Amniotic stem cell (primary cell): ENCODE measurements at regions not wholly inside any gene's neighbourhood (a gene's known extent, or its start where the extent isn't known, plus 50 kb on each side); places are given as distances from the start of the nearest gene placed in this dataset.
A peak's percentile ranks its signal among the peaks of the same experiment; 100 is the strongest.

Experiments used
- DNase-seq: peaks from one replicate; lab custom pipeline; 2025; lab: John Stamatoyannopoulos, UW

GRCh38 chr16:73817526-73818324 lies 478.9 kb upstream of the PSMD7 start:
- no peak for DNase-seq

- DNase-seq = no peak
Observed at GRCh38 chr16:73813527-73813926, 483.1 kb upstream of the PSMD7 start.

- DNase-seq = no peak
Observed at GRCh38 chr16:73804456-73804855, 492.2 kb upstream of the PSMD7 start.

GRCh38 chr16:73798471-73798870 lies 498.1 kb upstream of the PSMD7 start:
- DNase-seq = no peak

GRCh38 chr16:73797115-73797514 lies 499.5 kb upstream of the PSMD7 start:
- no peak for DNase-seq

DNA sequence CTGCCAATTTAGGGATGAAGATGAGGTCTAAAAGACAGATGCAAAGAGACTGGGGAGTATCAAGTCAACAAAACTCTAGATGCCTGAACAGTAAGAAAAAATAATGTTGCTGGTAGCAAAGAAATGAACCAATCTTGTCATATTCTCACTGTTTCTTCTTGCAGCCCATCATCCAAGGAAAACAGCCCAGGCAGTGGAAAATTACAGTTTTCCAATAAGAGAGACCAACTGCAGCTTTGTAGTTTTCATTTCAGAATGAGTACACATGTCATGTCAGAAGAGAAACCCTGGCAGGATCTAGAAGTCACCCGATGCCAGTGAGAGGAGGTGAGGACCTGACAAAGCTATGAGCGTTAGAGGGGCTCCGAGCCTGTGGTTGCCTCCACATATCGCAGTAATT lies 500.4 kb upstream of the PSMD7 start:
- DNase-seq = no peak

DNA sequence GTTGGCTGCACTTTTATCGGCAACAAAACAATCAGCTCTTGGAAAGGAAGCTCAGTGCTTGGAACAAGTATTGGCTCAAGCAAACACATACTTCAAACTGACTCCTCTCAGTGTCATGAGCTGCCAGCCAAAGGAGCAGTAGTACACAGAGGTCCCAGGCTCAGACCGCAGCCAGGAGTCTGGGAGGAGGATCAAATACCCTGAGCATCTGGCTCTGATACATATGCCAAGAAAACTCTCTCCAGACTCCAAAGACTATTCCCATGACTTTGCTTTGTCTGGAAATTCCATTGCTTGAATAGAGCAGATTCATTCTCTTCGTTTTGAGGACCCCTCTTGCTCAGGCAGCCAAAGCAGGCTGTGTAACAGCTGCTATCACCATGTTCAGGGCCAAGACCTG lies 501.6 kb upstream of the PSMD7 start:
- no peak for DNase-seq

DNA sequence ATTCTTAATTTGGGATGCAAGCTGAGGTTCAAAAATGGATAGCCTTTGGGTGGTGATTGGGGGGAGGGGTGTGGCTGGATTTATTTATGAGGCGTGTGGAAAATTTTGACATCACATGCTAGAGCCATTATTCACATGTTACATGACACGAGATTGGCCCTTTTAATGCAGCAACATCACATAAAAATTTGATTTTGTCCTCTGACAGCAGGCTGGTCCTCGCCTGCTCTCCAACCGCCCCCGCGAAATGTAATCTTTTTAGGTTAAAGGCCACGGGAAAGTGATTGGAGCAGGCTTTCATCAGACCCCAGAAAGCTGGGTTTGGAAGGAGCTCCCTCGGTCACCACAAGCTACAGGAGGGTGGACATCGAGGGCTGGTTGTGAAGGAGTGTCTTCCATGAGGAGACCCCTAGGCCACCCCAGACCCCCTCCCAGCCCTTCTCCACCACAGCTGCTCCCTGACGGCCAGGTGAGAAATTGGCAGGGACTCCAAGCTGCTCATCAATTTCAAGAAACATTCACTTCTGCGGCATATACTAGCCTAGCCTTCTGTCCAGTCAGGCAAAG lies 502.7 kb upstream of the PSMD7 start:
- DNase-seq = no peak

DNA sequence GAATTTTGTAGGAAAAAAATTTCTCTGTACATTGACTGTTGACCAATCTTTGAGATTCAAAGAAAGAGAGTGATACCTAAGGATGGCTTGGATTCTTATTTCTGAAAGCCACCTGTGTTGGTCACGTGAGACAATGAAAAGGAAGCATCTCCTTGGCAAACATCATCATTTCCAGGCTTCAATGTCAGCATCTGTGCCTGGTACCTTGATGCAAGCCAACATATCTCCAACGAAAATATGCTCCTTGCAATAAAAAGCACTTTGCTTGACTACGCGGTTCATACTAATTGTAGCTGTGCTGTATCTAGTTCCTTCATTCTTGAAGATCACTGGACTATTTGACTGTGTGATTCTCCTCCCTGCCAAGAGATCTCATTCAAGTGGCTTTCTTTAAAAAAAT lies 503.4 kb upstream of the PSMD7 start:
- no peak for DNase-seq

- DNase-seq = no peak
Observed at GRCh38 chr16:73792199-73793020, 504.2 kb upstream of the PSMD7 start.

DNA sequence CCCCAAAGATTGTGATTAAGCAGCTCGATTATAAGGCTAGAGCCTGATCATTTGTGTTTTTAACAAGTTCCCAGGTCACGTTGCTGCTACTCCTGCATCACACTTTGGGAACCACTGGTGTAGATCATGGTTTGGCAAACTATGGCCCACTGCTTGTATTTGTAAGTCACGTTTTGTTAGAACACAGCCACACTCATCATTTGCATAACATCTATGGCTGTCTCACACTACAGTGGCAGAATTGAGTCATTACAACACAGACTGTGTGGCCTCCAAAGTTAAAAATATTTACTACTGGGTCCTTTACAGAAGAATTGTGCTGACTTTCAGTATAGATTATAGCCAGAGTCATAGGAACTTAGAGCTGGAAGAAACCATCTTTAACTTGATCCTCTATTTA lies 515.3 kb upstream of the PSMD7 start:
- no peak for DNase-seq

GRCh38 chr16:73778887-73779286 lies 517.7 kb upstream of the PSMD7 start:
- no peak for DNase-seq

- DNase-seq = no peak
Observed at GRCh38 chr16:73775841-73776388, 520.7 kb upstream of the PSMD7 start.

DNA sequence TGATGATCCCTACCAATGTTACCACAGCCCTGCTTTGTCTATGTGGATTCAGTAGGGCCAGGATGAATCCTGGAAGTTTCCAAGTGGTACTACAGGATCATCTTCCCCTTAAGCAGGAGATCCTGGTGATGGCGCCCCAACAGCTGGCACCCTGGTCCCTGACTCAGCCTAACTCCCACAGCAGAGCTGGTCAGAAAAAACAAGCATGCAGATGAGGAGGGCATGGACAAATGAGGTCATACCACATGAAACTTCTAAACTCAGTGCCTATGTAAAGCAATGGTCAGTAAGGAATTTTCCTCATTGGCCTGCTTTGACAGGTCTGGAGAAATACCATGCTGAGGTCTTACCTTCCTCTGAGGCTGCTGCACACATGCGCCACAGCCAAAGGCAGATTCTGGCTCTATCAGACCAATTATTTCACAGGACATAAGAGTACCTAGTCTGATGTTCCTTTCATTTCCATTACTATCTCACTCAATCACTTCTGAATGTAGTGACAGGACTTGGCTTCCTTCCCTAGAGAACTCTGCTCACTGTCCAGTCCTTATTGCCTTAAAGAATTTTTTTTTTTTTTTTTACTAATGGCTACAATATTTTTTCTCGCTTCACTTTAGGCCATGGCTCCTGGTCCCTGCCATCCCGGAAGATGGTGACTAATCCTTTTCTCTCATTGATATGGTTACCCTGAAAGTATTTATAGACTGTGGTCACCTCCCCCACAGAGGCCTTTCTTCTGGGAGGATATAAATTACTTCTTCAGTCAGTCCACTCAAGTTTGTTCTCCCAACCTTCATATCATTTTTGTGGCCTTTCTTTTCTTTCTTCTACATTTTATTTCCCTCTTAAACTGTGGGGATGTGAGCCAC lies 525.2 kb upstream of the PSMD7 start:
- DNase-seq = no peak

GRCh38 chr16:73768786-73769203 lies 527.8 kb upstream of the PSMD7 start:
- DNase-seq = peak; percentile 8

- DNase-seq = no peak
Observed at GRCh38 chr16:73764321-73764720, 532.3 kb upstream of the PSMD7 start.

GRCh38 chr16:73756289-73757178 lies 540.1 kb upstream of the PSMD7 start:
- no peak for DNase-seq

GRCh38 chr16:73753931-73754330 lies 542.7 kb upstream of the PSMD7 start:
- peak; percentile 19 for DNase-seq

- DNase-seq = no peak
Observed at GRCh38 chr16:73750639-73751038, 546.0 kb upstream of the PSMD7 start.

- DNase-seq = no peak
Observed at GRCh38 chr16:73747328-73747727, 549.3 kb upstream of the PSMD7 start.

- no peak for DNase-seq
Observed at GRCh38 chr16:73746554-73746953, 550.1 kb upstream of the PSMD7 start.
